Right hindlimb (tissue), 1 donor: ENCODE measurements at regions not wholly inside any gene's neighbourhood (a gene's known extent, or its start where the extent isn't known, plus 50 kb on each side); places are given as distances from the start of the nearest gene placed in this dataset.
A peak's percentile ranks its signal among the peaks of the same experiment; 100 is the strongest.

ENCODE experiments used
- DNase-seq: peaks from one replicate; pipeline ENCODE4 v3.0.0-alpha.2; 2018

- peak; percentile 30 for DNase-seq
These were observed 131.8 kb downstream of the UNC5CL start for GRCh38 chr6:40907198-40907701.

- no peak for DNase-seq
These were observed 132.3 kb downstream of the UNC5CL start for GRCh38 chr6:40906759-40907158.

- DNase-seq, result no peak
These were observed 134.3 kb downstream of the UNC5CL start for GRCh38 chr6:40904583-40905194.

GRCh38 chr6:40903456-40903855 is 135.6 kb downstream of the UNC5CL start:
- DNase-seq, result no peak

- no peak for DNase-seq
These were observed 137.5 kb downstream of the UNC5CL start for GRCh38 chr6:40901322-40902055.

- no peak for DNase-seq
These were observed 138.2 kb downstream of the UNC5CL start for GRCh38 chr6:40900791-40901190.

- no peak for DNase-seq
These were observed 139.3 kb downstream of the UNC5CL start for GRCh38 chr6:40899684-40900155.

- no peak for DNase-seq
These were observed 140.9 kb downstream of the UNC5CL start for GRCh38 chr6:40898073-40898472.

GRCh38 chr6:40897390-40898003 is 141.5 kb downstream of the UNC5CL start:
- no peak for DNase-seq

GRCh38 chr6:40896696-40897095 is 142.3 kb downstream of the UNC5CL start:
- no peak for DNase-seq

- peak; percentile 44 for DNase-seq
These were observed 143.8 kb downstream of the UNC5CL start for GRCh38 chr6:40894962-40895799.

- no peak for DNase-seq
These were observed 146.0 kb downstream of the UNC5CL start for GRCh38 chr6:40893021-40893420.

GRCh38 chr6:40892223-40892622 is 146.8 kb downstream of the UNC5CL start:
- DNase-seq, result no peak

GRCh38 chr6:40891686-40892085 is 147.3 kb downstream of the UNC5CL start:
- DNase-seq, result no peak

- DNase-seq, result no peak
These were observed 147.9 kb downstream of the UNC5CL start for GRCh38 chr6:40891131-40891530.

GRCh38 chr6:40889137-40889832 is 149.7 kb downstream of the UNC5CL start:
- no peak for DNase-seq

- no peak for DNase-seq
These were observed 150.5 kb downstream of the UNC5CL start for GRCh38 chr6:40888456-40888990.

GRCh38 chr6:40887792-40888340 is 151.2 kb downstream of the UNC5CL start:
- DNase-seq, result no peak

- no peak for DNase-seq
These were observed 151.8 kb downstream of the UNC5CL start for GRCh38 chr6:40887079-40887791.

GRCh38 chr6:40885139-40885774 is 153.8 kb downstream of the UNC5CL start:
- DNase-seq, result no peak
